C4-2B (cell line): ENCODE measurements at regions not wholly inside any gene's neighbourhood (a gene's known extent, or its start where the extent isn't known, plus 50 kb on each side); places are given as distances from the start of the nearest gene placed in this dataset.

ENCODE experiments used
- H3K27ac ChIP-seq: fragments of 450-650 bp; 2 replicates; pipeline ENCODE4 v1.5.1; 2017
- ZFX ChIP-seq: fragments of 450-650 bp; IDR thresholded peaks from 2 replicates; pipeline ENCODE4 v1.6.1; 2017
- TF ChIP-seq, protein P1 (sequence below): fragments of 450-650 bp; conservative IDR thresholded peaks from 2 replicates; pipeline ENCODE4 v1.5.1; 2017; ENCODE audit warnings: mild to moderate bottlenecking

DNA sequence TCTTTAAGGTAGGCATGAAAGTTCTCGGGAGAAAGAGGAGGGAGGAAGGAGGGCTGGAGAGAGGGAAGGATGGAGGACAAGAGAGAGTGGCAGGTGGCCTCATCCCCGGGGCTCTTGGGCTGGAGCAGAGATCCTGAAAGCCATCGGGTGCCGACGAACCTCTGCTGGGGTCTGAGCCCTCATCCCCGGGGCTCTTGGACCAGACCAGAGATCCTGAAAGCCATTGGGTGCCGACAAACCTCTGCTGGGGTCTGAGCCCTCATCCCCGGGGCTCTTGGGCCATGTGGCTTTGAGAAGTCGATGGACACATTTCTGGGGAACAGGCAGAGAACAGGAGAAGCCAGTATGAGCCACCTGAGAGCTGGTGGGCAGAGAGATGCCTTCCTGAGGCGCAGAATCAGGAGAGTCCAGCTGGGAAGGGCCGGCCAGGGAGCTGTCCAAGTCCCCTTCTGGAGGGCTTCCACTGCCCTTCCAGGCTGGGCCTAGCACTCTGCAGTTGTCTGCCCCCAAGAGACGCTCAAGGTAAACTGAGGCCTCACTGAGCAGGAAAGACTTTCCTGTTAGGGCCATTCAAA lies 1398.1 kb downstream of the BRD1 start:
- TF ChIP-seq, protein P1, sequence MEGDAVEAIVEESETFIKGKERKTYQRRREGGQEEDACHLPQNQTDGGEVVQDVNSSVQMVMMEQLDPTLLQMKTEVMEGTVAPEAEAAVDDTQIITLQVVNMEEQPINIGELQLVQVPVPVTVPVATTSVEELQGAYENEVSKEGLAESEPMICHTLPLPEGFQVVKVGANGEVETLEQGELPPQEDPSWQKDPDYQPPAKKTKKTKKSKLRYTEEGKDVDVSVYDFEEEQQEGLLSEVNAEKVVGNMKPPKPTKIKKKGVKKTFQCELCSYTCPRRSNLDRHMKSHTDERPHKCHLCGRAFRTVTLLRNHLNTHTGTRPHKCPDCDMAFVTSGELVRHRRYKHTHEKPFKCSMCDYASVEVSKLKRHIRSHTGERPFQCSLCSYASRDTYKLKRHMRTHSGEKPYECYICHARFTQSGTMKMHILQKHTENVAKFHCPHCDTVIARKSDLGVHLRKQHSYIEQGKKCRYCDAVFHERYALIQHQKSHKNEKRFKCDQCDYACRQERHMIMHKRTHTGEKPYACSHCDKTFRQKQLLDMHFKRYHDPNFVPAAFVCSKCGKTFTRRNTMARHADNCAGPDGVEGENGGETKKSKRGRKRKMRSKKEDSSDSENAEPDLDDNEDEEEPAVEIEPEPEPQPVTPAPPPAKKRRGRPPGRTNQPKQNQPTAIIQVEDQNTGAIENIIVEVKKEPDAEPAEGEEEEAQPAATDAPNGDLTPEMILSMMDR = no peak
- no peak for TF ChIP-seq ZFX
- 0 out of 2 replicates have a peak overlapping the region, but pooled peaks have one; percentile 68 for H3K27ac ChIP-seq

DNA sequence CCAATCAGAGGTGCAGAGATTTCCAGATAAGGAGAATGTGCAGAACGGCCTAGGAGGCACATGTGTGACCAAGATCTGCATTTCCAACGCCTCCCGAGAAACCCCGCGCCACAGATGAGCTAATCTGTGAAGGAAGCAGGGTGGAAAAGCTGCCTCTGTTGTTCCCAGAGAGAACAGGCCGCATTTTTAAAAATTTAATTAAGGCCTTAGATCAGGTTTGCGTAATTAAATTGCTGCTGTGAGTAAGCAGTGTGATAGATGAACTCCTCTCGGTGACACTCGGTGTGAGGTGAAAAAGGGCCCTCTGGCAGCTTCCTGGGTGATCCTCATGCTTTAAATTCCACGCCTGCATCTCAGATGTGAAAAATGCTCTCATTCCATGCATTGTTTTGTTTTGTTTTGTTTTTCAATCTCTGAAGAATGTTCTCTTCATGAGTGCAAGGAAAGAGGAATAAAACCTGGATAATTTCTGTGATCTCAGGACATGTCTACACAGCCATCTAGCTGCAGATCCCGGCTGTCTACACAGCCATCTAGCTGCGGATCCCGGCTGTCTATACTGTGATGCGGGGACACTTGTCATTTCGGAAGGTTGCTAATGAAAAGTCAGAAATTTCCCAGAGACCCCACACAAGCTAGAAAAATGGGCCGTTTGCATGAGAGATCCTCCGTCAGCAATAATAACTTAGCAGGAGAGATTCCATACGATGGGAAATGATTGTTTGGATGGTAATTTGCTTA lies 1398.9 kb downstream of the BRD1 start:
- TF ChIP-seq, protein P1 = no peak
- 0 out of 2 replicates have a peak, but pooled peaks have one; percentile 20 for TF ChIP-seq ZFX
- peak overlapping the region; percentile 68 for H3K27ac ChIP-seq

DNA sequence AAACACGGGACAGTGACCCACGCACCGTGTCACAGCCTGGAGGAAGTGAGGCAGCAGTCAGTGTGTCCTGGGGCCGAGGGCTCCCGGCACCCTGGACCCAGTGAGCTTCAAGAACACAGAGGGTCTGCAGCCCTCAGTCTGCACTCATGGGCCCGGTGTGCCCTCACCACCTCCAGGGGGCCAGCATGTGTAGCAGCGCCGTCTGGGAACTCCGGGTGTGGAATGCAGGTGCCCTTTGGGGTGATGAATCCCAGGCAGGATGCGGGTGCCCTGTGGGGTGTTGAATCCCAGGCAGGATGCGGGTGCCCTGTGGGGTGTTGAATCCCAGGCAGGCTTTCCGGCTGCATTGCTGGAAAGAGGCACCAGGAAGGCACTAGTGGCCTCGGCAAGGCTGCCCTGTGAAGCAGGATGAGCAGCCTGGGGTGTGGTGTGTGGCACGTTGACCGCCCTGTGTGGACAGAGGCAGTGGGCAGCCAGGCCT lies 1399.9 kb downstream of the BRD1 start:
- TF ChIP-seq ZFX = no peak
- peak overlapping the region; percentile 68 for H3K27ac ChIP-seq

DNA sequence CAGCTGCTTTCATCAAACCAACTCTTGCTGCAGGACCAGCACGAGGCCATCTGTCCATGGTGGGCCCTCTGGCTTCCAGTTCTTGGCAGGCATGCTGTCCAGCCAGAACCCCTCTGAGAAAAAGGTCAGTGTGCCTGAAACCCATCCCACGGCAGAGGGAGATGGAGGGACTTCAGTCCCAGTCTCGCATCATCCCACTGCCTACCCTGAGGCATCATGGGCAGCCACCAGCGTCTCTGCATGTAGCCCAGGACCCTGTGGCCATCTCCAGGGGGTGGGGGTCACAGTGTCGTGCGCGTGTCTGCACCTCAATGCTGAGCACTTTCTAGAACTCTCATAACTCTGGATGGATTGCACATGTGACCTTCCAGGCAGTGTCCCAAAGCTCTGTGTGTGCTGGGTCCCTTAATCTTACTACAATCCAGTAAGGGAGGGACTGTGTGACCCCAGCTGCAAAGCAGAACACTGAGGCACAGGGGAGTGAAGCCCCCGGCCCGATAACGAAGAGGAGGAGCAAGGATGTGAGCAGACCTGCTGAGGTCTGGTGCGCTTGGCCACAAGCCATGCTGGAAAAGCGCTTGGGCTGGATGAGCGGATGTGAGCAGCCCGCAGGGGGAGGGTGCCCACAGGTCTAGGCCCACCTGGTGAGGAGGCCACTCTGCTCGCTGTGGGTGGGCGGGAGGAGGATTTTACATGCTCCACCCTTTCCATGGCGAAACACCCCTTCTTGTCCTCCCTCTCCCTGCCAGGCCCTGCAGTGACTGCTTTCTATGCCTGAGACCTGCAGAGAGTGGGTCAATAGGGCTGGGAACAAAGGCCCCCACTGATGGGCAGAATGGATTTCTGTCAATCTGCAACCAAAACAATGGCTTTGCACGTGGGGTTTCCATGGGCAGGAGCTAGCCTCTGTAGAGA lies 1401.0 kb downstream of the BRD1 start:
- no peak for TF ChIP-seq ZFX
- H3K27ac ChIP-seq = no peak overlapping the region; the same call in 1 of the 2 replicates

DNA sequence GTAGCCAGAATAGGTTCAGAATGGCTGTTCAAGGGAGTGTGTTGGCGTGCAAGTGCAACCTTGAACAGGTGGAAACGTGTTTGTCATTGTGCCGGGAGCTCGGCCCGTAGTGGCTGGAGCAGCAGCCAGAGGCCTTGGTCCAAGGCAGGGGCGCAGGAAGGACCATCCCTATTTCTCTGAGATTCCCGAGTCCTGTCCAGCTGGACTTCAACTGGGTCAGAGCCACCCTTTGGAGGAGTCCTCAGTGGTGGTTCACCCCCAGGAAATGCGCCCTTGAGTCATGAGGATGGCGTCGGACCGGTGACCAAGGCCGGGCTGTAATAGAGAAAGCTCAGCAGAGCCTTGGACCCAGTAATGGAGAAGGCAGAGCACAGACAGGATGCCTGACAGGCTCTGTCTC lies 1402.0 kb downstream of the BRD1 start:
- no peak for TF ChIP-seq ZFX
- TF ChIP-seq, protein P1 = no peak
- H3K27ac ChIP-seq = no peak overlapping the region

DNA sequence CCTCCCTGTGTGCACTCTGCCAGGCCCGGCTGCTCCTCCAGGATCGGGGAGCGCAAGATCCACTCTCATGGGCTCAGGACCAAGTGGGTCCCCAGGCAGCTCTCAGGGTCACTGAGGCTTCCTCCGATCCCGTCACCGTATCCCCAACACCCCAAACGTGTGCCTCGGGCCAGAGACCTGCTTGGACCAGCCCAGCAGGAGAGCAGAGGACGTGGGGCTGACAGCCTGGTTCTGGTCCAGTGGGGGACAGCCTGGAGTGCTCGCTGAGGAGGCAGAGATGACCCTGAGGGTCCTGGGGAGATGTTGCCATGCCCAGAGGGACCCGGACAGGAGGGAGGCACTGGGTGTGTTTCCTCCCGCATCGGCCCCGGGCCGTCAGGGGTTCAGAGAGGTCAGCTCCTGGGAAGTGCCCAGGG lies 1402.6 kb downstream of the BRD1 start:
- H3K27ac ChIP-seq = no peak overlapping the region
- no peak for TF ChIP-seq ZFX
- TF ChIP-seq, protein P1 = no peak

DNA sequence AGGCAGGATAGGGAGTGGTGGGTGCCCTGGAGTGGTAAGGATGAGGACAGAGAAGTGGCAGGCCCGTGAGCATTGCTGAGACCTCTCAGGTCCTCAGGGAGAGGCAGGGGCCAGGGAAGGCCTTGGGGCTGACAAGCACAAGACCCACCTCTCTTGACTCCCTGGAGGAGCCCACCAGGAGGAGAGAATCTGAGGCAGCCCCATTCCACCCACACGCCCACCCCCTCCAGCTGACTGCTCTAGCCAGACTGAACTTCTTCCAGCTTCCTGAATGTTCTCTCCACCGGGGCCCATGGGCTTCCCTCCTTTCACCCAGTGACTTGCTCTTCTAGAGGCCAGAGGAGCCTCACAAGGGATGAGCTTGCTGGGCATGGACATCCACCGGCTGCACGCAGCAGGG lies 1403.0 kb downstream of the BRD1 start:
- TF ChIP-seq, protein P1 = no peak
- TF ChIP-seq ZFX = no peak
- no peak overlapping the region for H3K27ac ChIP-seq

DNA sequence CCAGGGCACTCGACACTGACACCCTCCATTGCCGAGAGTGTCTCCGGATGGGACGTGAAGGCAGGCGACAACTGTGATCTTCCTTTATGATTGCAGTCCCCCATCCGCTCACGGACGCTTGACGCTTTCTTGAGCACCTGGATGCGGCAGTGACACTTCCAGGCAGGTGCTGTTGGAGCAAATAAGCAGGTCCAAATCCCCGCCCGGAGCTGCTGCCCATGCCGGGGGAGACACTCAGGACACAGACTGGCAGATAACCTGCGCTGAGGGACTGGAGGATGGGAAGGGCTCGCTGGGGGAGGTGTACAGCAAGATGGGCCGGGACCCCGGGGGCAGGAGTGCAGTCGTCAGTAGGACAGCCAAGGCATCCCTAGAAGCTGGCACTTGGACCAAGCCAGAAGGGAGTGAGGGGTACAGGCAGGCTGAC lies 1403.5 kb downstream of the BRD1 start:
- TF ChIP-seq, protein P1 = no peak
- TF ChIP-seq ZFX = no peak
- H3K27ac ChIP-seq = no peak overlapping the region
